Forelimb muscle (tissue), 1 donor: ENCODE measurements at regions not wholly inside any gene's neighbourhood (a gene's known extent, or its start where the extent isn't known, plus 50 kb on each side); places are given as distances from the start of the nearest gene placed in this dataset.
"Not testable (repeated sequence)": the region's sequence is repeated elsewhere in the genome, so short reads cannot be mapped to it uniquely, and the experiment has no call there.

Source experiments
- DNase-seq: peaks from one replicate; pipeline ENCODE4 v3.0.0-alpha.2; 2013; ENCODE audit warnings: low read depth

- DNase-seq = no peak
These were observed 83.8 kb upstream of the LCORL start for GRCh38 chr4:18105030-18106011.

- no peak for DNase-seq
These were observed 82.5 kb upstream of the LCORL start for GRCh38 chr4:18103876-18104605.

GRCh38 chr4:18100657-18101056 lies 79.1 kb upstream of the LCORL start:
- no peak for DNase-seq

- DNase-seq = not testable (repeated sequence)
These were observed 68.9 kb upstream of the LCORL start for GRCh38 chr4:18090447-18090846.

GRCh38 chr4:18082236-18082635 lies 60.7 kb upstream of the LCORL start:
- DNase-seq = no peak

- no peak for DNase-seq
These were observed 60.2 kb upstream of the LCORL start for GRCh38 chr4:18081708-18082107.

- DNase-seq = no peak
These were observed 56.3 kb upstream of the LCORL start for GRCh38 chr4:18077808-18078207.

GRCh38 chr4:18075823-18076433 lies 54.4 kb upstream of the LCORL start:
- DNase-seq = no peak

- no peak for DNase-seq
These were observed 50.3 kb upstream of the LCORL start for GRCh38 chr4:18071894-18072293.
